ENCODE measurements at regions not wholly inside any gene's neighbourhood (a gene's known extent, or its start where the extent isn't known, plus 50 kb on each side); places are given as distances from the start of the nearest gene placed in this dataset.
"Not testable (repeated sequence)": the region's sequence is repeated elsewhere in the genome, so short reads cannot be mapped to it uniquely, and the experiment has no call there.

- no peak for DNase-seq
These were observed 147.3 kb upstream of the ZNF385D start for GRCh38 chr3:21898316-21898715.

GRCh38 chr3:21901484-21901883 is 150.5 kb upstream of the ZNF385D start:
- DNase-seq: no peak

GRCh38 chr3:21902956-21903355 is 151.9 kb upstream of the ZNF385D start:
- no peak for DNase-seq

- DNase-seq: no peak
These were observed 158.1 kb upstream of the ZNF385D start for GRCh38 chr3:21909096-21909495.

- no peak for DNase-seq
These were observed 161.7 kb upstream of the ZNF385D start for GRCh38 chr3:21912711-21913110.

- peak; percentile 83 for DNase-seq
These were observed 162.8 kb upstream of the ZNF385D start for GRCh38 chr3:21913791-21914190.

- DNase-seq: no peak
These were observed 163.4 kb upstream of the ZNF385D start for GRCh38 chr3:21914451-21914850.

- DNase-seq: no peak
These were observed 168.4 kb upstream of the ZNF385D start for GRCh38 chr3:21919383-21919782.

- no peak for DNase-seq
These were observed 169.4 kb upstream of the ZNF385D start for GRCh38 chr3:21920421-21920861.

GRCh38 chr3:21923156-21923555 is 172.1 kb upstream of the ZNF385D start:
- not testable (repeated sequence) for DNase-seq

GRCh38 chr3:21927261-21927660 is 176.3 kb upstream of the ZNF385D start:
- no peak for DNase-seq

GRCh38 chr3:21934591-21934990 is 183.6 kb upstream of the ZNF385D start:
- no peak for DNase-seq

- no peak for DNase-seq
These were observed 185.2 kb upstream of the ZNF385D start for GRCh38 chr3:21936207-21936606.

- DNase-seq: no peak
These were observed 187.3 kb upstream of the ZNF385D start for GRCh38 chr3:21938267-21938681.

- DNase-seq: no peak
These were observed 191.3 kb upstream of the ZNF385D start for GRCh38 chr3:21942328-21942727.

GRCh38 chr3:21944251-21944650 is 193.2 kb upstream of the ZNF385D start:
- no peak for DNase-seq

- no peak for DNase-seq
These were observed 201.8 kb upstream of the ZNF385D start for GRCh38 chr3:21952856-21953255.

- no peak for DNase-seq
These were observed 203.7 kb upstream of the ZNF385D start for GRCh38 chr3:21954709-21955108.

- DNase-seq: no peak
These were observed 204.4 kb upstream of the ZNF385D start for GRCh38 chr3:21955406-21955805.

GRCh38 chr3:21960033-21960432 is 209.0 kb upstream of the ZNF385D start:
- DNase-seq: no peak

- DNase-seq: no peak
These were observed 211.4 kb upstream of the ZNF385D start for GRCh38 chr3:21962456-21962855.

- DNase-seq: not testable (repeated sequence)
These were observed 215.4 kb upstream of the ZNF385D start for GRCh38 chr3:21966457-21966856.

GRCh38 chr3:21979706-21980105 is 228.7 kb upstream of the ZNF385D start:
- no peak for DNase-seq

- DNase-seq: no peak
These were observed 238.5 kb upstream of the ZNF385D start for GRCh38 chr3:21989341-21990042.

GRCh38 chr3:21991061-21991460 is 240.1 kb upstream of the ZNF385D start:
- no peak for DNase-seq
